HepG2 (cell line): ENCODE measurements at regions not wholly inside any gene's neighbourhood (a gene's known extent, or its start where the extent isn't known, plus 50 kb on each side); places are given as distances from the start of the nearest gene placed in this dataset.

Experiments
- E2F2 ChIP-seq: sonication (generic); formaldehyde crosslinking; IDR thresholded peaks from 2 replicates; pipeline ENCODE4 v1.4.0; 2020; ENCODE audit warnings: missing genetic modification reagents, borderline replicate concordance
- HNF4G ChIP-seq, 2 experiments: sonication (generic) in 1 of 2; formaldehyde crosslinking in 1 of 2; IDR thresholded peaks; 2 replicates each; pipeline versions ENCODE4 v1.4.0 to v1.6.1; 2011 to 2020; ENCODE audit warnings: borderline replicate concordance in 2 of 2, low read depth in 2 of 2, mild to moderate bottlenecking in 2 of 2, low read length in 1 of 2, missing genetic modification reagents in 1 of 2, moderate library complexity in 1 of 2
- POLR2A ChIP-seq, 2 experiments: IDR thresholded peaks; 2 replicates each; pipeline ENCODE4 v1.6.1; 2011; ENCODE audit warnings: low read depth in 2 of 2, low read length in 2 of 2, mild to moderate bottlenecking in 1 of 2, moderate library complexity in 1 of 2; ENCODE audit not compliant: insufficient read depth in 1 of 2
- ZNF281 ChIP-seq: sonication (generic); formaldehyde crosslinking; IDR thresholded peaks from 2 replicates; pipeline ENCODE4 v1.4.0; 2020; ENCODE audit warnings: missing genetic modification reagents, borderline replicate concordance
- ZNF816 ChIP-seq: sonication (generic); formaldehyde crosslinking; IDR thresholded peaks from 2 replicates; pipeline ENCODE4 v1.8.0; 2022; ENCODE audit warnings: missing genetic modification reagents, mild to moderate bottlenecking, borderline replicate concordance
- ZSCAN30 ChIP-seq: sonication (generic); formaldehyde crosslinking; IDR thresholded peaks from 2 replicates; pipeline ENCODE4 v1.5.0; 2020; ENCODE audit warnings: mild to moderate bottlenecking, missing genetic modification reagents
- TF ChIP-seq, protein P1 (sequence below): sonication (generic); formaldehyde crosslinking; conservative IDR thresholded peaks from 2 replicates; pipeline ENCODE4 v1.4.0; 2020; ENCODE audit warnings: missing genetic modification reagents

DNA sequence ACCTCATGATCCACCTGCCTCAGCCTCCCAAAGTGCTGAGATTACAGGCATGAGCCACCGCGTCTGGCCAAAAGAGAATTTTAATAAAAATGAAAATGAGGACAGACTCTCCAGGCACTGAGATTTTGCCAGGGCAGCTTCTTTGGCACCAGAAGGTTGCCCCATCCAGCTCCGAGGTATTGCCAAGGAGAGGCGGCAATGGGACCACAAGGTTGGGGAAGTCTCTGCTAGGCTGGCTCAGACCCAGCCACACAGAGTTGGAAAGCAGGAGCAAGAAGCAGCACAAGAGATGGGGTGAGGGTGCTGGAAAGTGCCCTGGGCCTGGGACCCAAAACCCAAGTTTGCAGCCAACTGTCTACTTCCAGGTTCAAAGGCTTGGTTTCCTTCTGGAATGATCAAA lies 200.9 kb downstream of the HHIPL2 start:
- no peak for TF ChIP-seq ZSCAN30
- no peak for TF ChIP-seq POLR2A (IDR thresholded peaks at IDR 0.05; ENCODE audit: insufficient read depth in 1 of 2, low read depth in 2 of 2, low read length in 2 of 2)
- no peak for TF ChIP-seq E2F2
- no peak for TF ChIP-seq ZNF281 (CRISPR knock-in tag)
- no peak for TF ChIP-seq ZNF816
- TF ChIP-seq HNF4G (IDR thresholded peaks at IDR 0.05; ENCODE audit: borderline replicate concordance, low read depth, low read length) = no peak
- TF ChIP-seq HNF4G (CRISPR knock-in tag; IDR thresholded peaks at IDR 0.05; ENCODE audit: borderline replicate concordance, low read depth) = no peak
- TF ChIP-seq, protein P1, sequence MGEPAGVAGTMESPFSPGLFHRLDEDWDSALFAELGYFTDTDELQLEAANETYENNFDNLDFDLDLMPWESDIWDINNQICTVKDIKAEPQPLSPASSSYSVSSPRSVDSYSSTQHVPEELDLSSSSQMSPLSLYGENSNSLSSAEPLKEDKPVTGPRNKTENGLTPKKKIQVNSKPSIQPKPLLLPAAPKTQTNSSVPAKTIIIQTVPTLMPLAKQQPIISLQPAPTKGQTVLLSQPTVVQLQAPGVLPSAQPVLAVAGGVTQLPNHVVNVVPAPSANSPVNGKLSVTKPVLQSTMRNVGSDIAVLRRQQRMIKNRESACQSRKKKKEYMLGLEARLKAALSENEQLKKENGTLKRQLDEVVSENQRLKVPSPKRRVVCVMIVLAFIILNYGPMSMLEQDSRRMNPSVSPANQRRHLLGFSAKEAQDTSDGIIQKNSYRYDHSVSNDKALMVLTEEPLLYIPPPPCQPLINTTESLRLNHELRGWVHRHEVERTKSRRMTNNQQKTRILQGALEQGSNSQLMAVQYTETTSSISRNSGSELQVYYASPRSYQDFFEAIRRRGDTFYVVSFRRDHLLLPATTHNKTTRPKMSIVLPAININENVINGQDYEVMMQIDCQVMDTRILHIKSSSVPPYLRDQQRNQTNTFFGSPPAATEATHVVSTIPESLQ (CRISPR knock-in tag) = no peak
